GM12878 (cell line): ENCODE measurements at regions not wholly inside any gene's neighbourhood (a gene's known extent, or its start where the extent isn't known, plus 50 kb on each side); places are given as distances from the start of the nearest gene placed in this dataset.

Experiments
- ATAC-seq: fragments of 200-7000 bp; cut with Tn5 transposase; 3 replicates; pipeline ENCODE4 v1.9.1; 2020; ENCODE audit warnings: mild to moderate bottlenecking, moderate library complexity
- BruUV-seq: library from RNA; stranded (reverse); fragments of 400-500 nt; replicated peaks from 2 replicates; lab custom pipeline; 2021; lab: Mats Ljungman, UMichigan
- CTCF ChIA-PET: fragments of 300-600 bp; sonication (Branson Sonifier 250); formaldehyde crosslinking; extraction: SDS; loops from one replicate; lab custom pipeline; 2021; ENCODE audit warnings: inconsistent platforms; lab: Yijun Ruan, JAX
- POLR2A ChIA-PET: fragments of 350-600 bp; formaldehyde crosslinking; extraction: SDS; loops from one replicate; lab custom pipeline; 2021; ENCODE audit warnings: inconsistent platforms; lab: Charles Lee
- RAD21 ChIA-PET: fragments of 300-600 bp; sonication (Branson Sonifier 250); formaldehyde crosslinking; loops from one replicate; lab custom pipeline; 2023; ENCODE audit warnings: antibody characterized with exemption; ENCODE audit not compliant: unreplicated experiment; lab: Charles Lee
- SMC1A ChIA-PET: fragments of 300-600 bp; sonication (Branson Sonifier 250); formaldehyde crosslinking; loops from one replicate; lab custom pipeline; 2023; ENCODE audit not compliant: unreplicated experiment, uncharacterized antibody; lab: Charles Lee
- DNase-seq: peaks from one replicate; pipeline ENCODE4 v3.0.0-alpha.2; 2011; ENCODE audit warnings: low read depth, low spot score
- FAIRE-seq: peaks from 3 replicates; lab custom pipeline; 2011; peaks lifted over from hg19 to GRCh38; lab: Jason Lieb, UNC
- H2AFZ ChIP-seq: 2 replicates; pipeline ENCODE4 v1.6.0; 2011; ENCODE audit warnings: low read depth, low read length, control low read depth; ENCODE audit not compliant: control insufficient read depth
- H3K27ac ChIP-seq: 2 replicates; pipeline ENCODE4 v1.5.1; 2011; ENCODE audit warnings: control low read depth; ENCODE audit not compliant: control insufficient read depth, insufficient read depth
- H3K27me3 ChIP-seq, 2 experiments: replicated peaks in 1 of 2; 2 replicates each; pipeline versions ENCODE4 v1.6.0 to v1.6.1; 2011; ENCODE audit warnings: low read length in 1 of 2; ENCODE audit not compliant: control insufficient read depth in 2 of 2, insufficient read depth in 2 of 2
- H3K36me3 ChIP-seq, 2 experiments: 2 replicates each; pipeline ENCODE4 v1.5.1; 2011; ENCODE audit warnings: low read length in 1 of 2; ENCODE audit not compliant: control insufficient read depth in 2 of 2, insufficient read depth in 2 of 2
- H3K4me1 ChIP-seq: 2 replicates; pipeline ENCODE4 v1.6.1; 2011; ENCODE audit warnings: mild to moderate bottlenecking, low read length, moderate library complexity, mixed read lengths; ENCODE audit not compliant: control insufficient read depth, insufficient read depth
- H3K4me2 ChIP-seq: 2 replicates; pipeline ENCODE4 v1.6.0; 2011; ENCODE audit warnings: control low read depth; ENCODE audit not compliant: control insufficient read depth, insufficient read depth
- H3K4me3 ChIP-seq: fragments of 200-600 bp; sonication (generic); 2 replicates; pipeline ENCODE4 v1.5.1; 2016
- H3K79me2 ChIP-seq: 2 replicates; pipeline ENCODE4 v1.6.0; 2011; ENCODE audit warnings: low read length; ENCODE audit not compliant: control insufficient read depth, insufficient read depth
- H3K9ac ChIP-seq: 2 replicates; pipeline ENCODE4 v1.8.0; 2011; ENCODE audit warnings: low read length, control low read depth, mixed read lengths; ENCODE audit not compliant: control insufficient read depth, insufficient read depth
- H3K9me3 ChIP-seq: replicated peaks from 3 replicates; pipeline ENCODE4 v1.5.1; 2011; ENCODE audit warnings: mild to moderate bottlenecking, low read length; ENCODE audit not compliant: control insufficient read depth, insufficient read depth
- H4K20me1 ChIP-seq: 2 replicates; pipeline ENCODE4 v1.6.0; 2011; ENCODE audit not compliant: control insufficient read depth, insufficient read depth
- CHD2 ChIP-seq: IDR thresholded peaks from 2 replicates; pipeline ENCODE4 v1.6.1; 2011; ENCODE audit warnings: low read depth, low read length, improper control_type of control experiment, borderline replicate concordance
- EP300 ChIP-seq, 2 experiments: fragments of 150-350 bp in 1 of 2; IDR thresholded peaks; 2 replicates each; pipeline ENCODE4 v1.6.1; 2011 to 2012; ENCODE audit warnings: low read depth in 2 of 2, low read length in 2 of 2, borderline replicate concordance in 1 of 2, improper control_type of control experiment in 1 of 2, inconsistent platforms in 1 of 2; ENCODE audit not compliant: control insufficient read depth in 1 of 2
- IRF5 ChIP-seq: fragments of 450-650 bp; IDR thresholded peaks from 2 replicates; pipeline ENCODE4 v1.6.1; 2017; ENCODE audit warnings: borderline replicate concordance
- MLLT1 ChIP-seq: fragments of 450-650 bp; IDR thresholded peaks from 2 replicates; pipeline ENCODE4 v1.6.1; 2016; ENCODE audit warnings: mild to moderate bottlenecking
- NR2C1 ChIP-seq: fragments of 450-650 bp; IDR thresholded peaks from 2 replicates; pipeline ENCODE4 v1.6.1; 2017; ENCODE audit warnings: antibody characterized with exemption, mild to moderate bottlenecking, moderate library complexity
- NR2F1 ChIP-seq: fragments of 450-650 bp; conservative IDR thresholded peaks from 2 replicates; pipeline ENCODE4 v1.6.1; 2017; ENCODE audit warnings: mild to moderate bottlenecking
- RELA ChIP-seq: fragments of 450-650 bp; IDR thresholded peaks from 2 replicates; pipeline ENCODE4 v1.8.0; 2014; ENCODE audit warnings: borderline replicate concordance; ENCODE audit not compliant: partially characterized antibody
- SPI1 ChIP-seq: IDR thresholded peaks from 2 replicates; pipeline ENCODE4 v1.6.1; 2011; ENCODE audit warnings: low read depth, mild to moderate bottlenecking, low read length, moderate library complexity, borderline replicate concordance; ENCODE audit not compliant: insufficient read depth
- TCF7 ChIP-seq: IDR thresholded peaks from 2 replicates; pipeline ENCODE4 v1.6.1; 2014; ENCODE audit warnings: antibody characterized with exemption, borderline replicate concordance
- USF2 ChIP-seq: IDR thresholded peaks from 2 replicates; pipeline ENCODE4 v1.6.1; 2011; ENCODE audit warnings: low read depth, low read length, improper control_type of control experiment, borderline replicate concordance
- WGBS: methylation state at CpG from one replicate; pipeline ENCODE4 v1.1.6; 2016; ENCODE audit warnings: low lambda C conversion rate; ENCODE audit not compliant: insufficient replicate concordance, insufficient coverage; ENCODE audit errors: missing lambda C conversion rate; 5-methylcytosine and 5-hydroxymethylcytosine counted together
- in situ Hi-C: fragments of 300-500 bp; cut with MboI; formaldehyde crosslinking; loops from 9 replicates; pipeline ENCODE4 v1.14.3; 2018; ENCODE audit warnings: mixed read lengths
- intact Hi-C: fragments of 100-400 bp; cut with micrococcal nuclease; formaldehyde crosslinking; loops from one replicate; pipeline ENCODE4 v1.14.2; 2022; ENCODE audit not compliant: unreplicated experiment

GRCh38 chr13:50162001-50162400 lies 146.8 kb downstream of the KCNRG start:
- ChIA-PET RAD21 (no interaction called here), POLR2A (interaction anchor here (0.7 kb wide), 1 partner anchor 32 kb away, joined by 3 read pairs; no protein-coding TSS in a partner anchor), SMC1A (no interaction called here), CTCF (interaction anchor here (1.1 kb wide), 2 partner anchors 8 to 12 kb away, joined by 3 read pairs; no protein-coding TSS in a partner anchor)
- WGBS, result 41% methylated on average over 4 of the region's 4 CpGs
- peaks cover 12% of the 10 kb centered on the region for H3K4me1 ChIP-seq
- H3K79me2 ChIP-seq, result no peaks in the 10 kb centered on the region
- no TSS peak for BruUV-seq
- TF ChIP-seq NR2C1, result no peak
- TF ChIP-seq CHD2, result no peak
- no peak for TF ChIP-seq USF2
- no peak for TF ChIP-seq TCF7
- no peak for TF ChIP-seq SPI1
- TF ChIP-seq EP300 (IDR thresholded peaks at IDR 0.05; ENCODE audit: borderline replicate concordance in 1 of 2, control insufficient read depth in 1 of 2, low read depth in 2 of 2, low read length in 2 of 2), result no peak
- TF ChIP-seq RELA, result no peak
- no peak for TF ChIP-seq NR2F1
- no peak for TF ChIP-seq MLLT1
- no peak for TF ChIP-seq IRF5
- no peaks in the 10 kb centered on the region; the same call in 1 of the 3 replicates for H3K9me3 ChIP-seq
- H3K36me3 ChIP-seq, result no peaks in the 10 kb centered on the region
- no peak for DNase-seq
- ATAC-seq, result no peak
- peaks cover 0 to 7% of the 10 kb centered on the region in 2 experiments; a peak in 1 of 4 replicates for H3K27me3 ChIP-seq
- H3K4me3 ChIP-seq, result no peak overlapping the region
- in situ Hi-C loops (no loop called here), intact Hi-C loops (no loop called here)
- FAIRE-seq, result no peak
- no peak overlapping the region for H3K4me2 ChIP-seq
- no peak overlapping the region for H3K9ac ChIP-seq
- H2AFZ ChIP-seq, result no peak overlapping the region
- no peak overlapping the region for H3K27ac ChIP-seq
- no peaks in the 10 kb centered on the region for H4K20me1 ChIP-seq
